OCI-LY3 (cell line): ENCODE measurements at regions not wholly inside any gene's neighbourhood (a gene's known extent, or its start where the extent isn't known, plus 50 kb on each side); places are given as distances from the start of the nearest gene placed in this dataset.

Experiments used
- H2AFZ ChIP-seq: fragments of 200-600, 300-600 bp; shearing (Covaris generic); 2 replicates; pipeline ENCODE4 v1.6.0; 2014; ENCODE audit warnings: antibody characterized with exemption, low read depth, low read length
- H3K27ac ChIP-seq: fragments of 200-600, 300-600 bp; sonication (generic); 2 replicates; pipeline ENCODE4 v1.5.1; 2014; ENCODE audit warnings: mild to moderate bottlenecking, low read length, moderate library complexity, mixed read lengths
- H3K27me3 ChIP-seq: fragments of 200-600, 300-600 bp; sonication (generic); 2 replicates; pipeline ENCODE4 v1.6.1; 2014; ENCODE audit warnings: low read depth, low read length, mixed read lengths
- H3K36me3 ChIP-seq: fragments of 200-600, 300-600 bp; sonication (generic); replicated peaks from 2 replicates; pipeline ENCODE3; 2014; ENCODE audit warnings: low read depth, low read length, mixed read lengths
- H3K4me1 ChIP-seq: fragments of 300-600, 200-600 bp; sonication (generic); 2 replicates; pipeline ENCODE4 v1.6.1; 2014; ENCODE audit warnings: low read length, mixed read lengths
- H3K4me2 ChIP-seq: fragments of 200-600, 300-600 bp; sonication (generic); 2 replicates; pipeline ENCODE4 v1.6.1; 2014; ENCODE audit warnings: low read length, mixed read lengths
- H3K4me3 ChIP-seq: fragments of 300-600, 200-600 bp; sonication (generic); 2 replicates; pipeline ENCODE4 v1.5.1; 2014; ENCODE audit warnings: antibody characterized with exemption, mild to moderate bottlenecking, low read length, moderate library complexity
- H3K79me2 ChIP-seq: fragments of 300-600, 200-600 bp; shearing (Covaris generic); 2 replicates; pipeline ENCODE4 v1.6.1; 2014; ENCODE audit warnings: mild to moderate bottlenecking, low read length, mixed read lengths
- H3K9ac ChIP-seq: fragments of 300-600, 200-600 bp; shearing (Covaris generic); 2 replicates; pipeline ENCODE4 v1.6.0; 2014; ENCODE audit warnings: mild to moderate bottlenecking, low read length, moderate library complexity
- H3K9me3 ChIP-seq: fragments of 200-600, 300-600 bp; shearing (Covaris generic); 2 replicates; pipeline ENCODE4 v1.6.1; 2014; ENCODE audit warnings: low read length, mixed read lengths; ENCODE audit not compliant: insufficient read depth
- H4K20me1 ChIP-seq: fragments of 200-600, 300-600 bp; sonication (generic); 2 replicates; pipeline ENCODE4 v1.6.1; 2016; ENCODE audit warnings: low read length, mixed read lengths; ENCODE audit not compliant: insufficient read depth
- CTCF ChIP-seq: fragments of 200-600, 300-600 bp; sonication (generic); IDR thresholded peaks from 2 replicates; pipeline ENCODE4 v1.5.1; 2014; ENCODE audit warnings: antibody characterized with exemption, low read length, low read depth
- EZH2phosphoT487 ChIP-seq: fragments of 200-600 bp; shearing (Covaris generic); IDR thresholded peaks from 2 replicates; pipeline ENCODE4 v1.6.1; 2018; ENCODE audit warnings: antibody characterized with exemption, mixed run types, low read depth

- TF ChIP-seq CTCF (no peak), EZH2phosphoT487 (no peak)
- no peak overlapping the region for H3K4me2 ChIP-seq
- no peaks in the 10 kb centered on the region for H3K36me3 ChIP-seq
- H3K4me3 ChIP-seq = no peak overlapping the region
- no peaks in the 10 kb centered on the region for H4K20me1 ChIP-seq
- H3K79me2 ChIP-seq = no peaks in the 10 kb centered on the region
- H3K9ac ChIP-seq = no peak overlapping the region
- H2AFZ ChIP-seq = no peak overlapping the region
- no peaks in the 10 kb centered on the region for H3K4me1 ChIP-seq
- H3K27me3 ChIP-seq = no peaks in the 10 kb centered on the region
- no peaks in the 10 kb centered on the region for H3K9me3 ChIP-seq
- H3K27ac ChIP-seq = no peak overlapping the region
Observed at GRCh38 chr2:120920454-120921148, 184.9 kb downstream of the GLI2 start.

GRCh38 chr2:120921457-120921856, 185.8 kb downstream of the GLI2 start:
- H3K27me3 ChIP-seq = no peaks in the 10 kb centered on the region
- H3K9me3 ChIP-seq = no peaks in the 10 kb centered on the region
- H3K4me1 ChIP-seq = no peaks in the 10 kb centered on the region
- TF ChIP-seq CTCF (no peak), EZH2phosphoT487 (no peak)
- H3K4me2 ChIP-seq = no peak overlapping the region
- H3K4me3 ChIP-seq = no peak overlapping the region
- no peak overlapping the region for H2AFZ ChIP-seq
- no peak overlapping the region for H3K9ac ChIP-seq
- no peaks in the 10 kb centered on the region for H3K36me3 ChIP-seq
- no peaks in the 10 kb centered on the region for H4K20me1 ChIP-seq
- no peaks in the 10 kb centered on the region for H3K79me2 ChIP-seq
- H3K27ac ChIP-seq = no peak overlapping the region

- Histone ChIP-seq H3K4me2 (no peak overlapping the region), H3K4me1 (no peaks in the 10 kb centered on the region), H3K27ac (no peak overlapping the region), H2AFZ (no peak overlapping the region), H3K79me2 (no peaks in the 10 kb centered on the region), H3K4me3 (no peak overlapping the region), H3K27me3 (no peaks in the 10 kb centered on the region), H3K9me3 (no peaks in the 10 kb centered on the region), H3K36me3 (no peaks in the 10 kb centered on the region), H4K20me1 (no peaks in the 10 kb centered on the region), H3K9ac (no peak overlapping the region)
- TF ChIP-seq CTCF (no peak), EZH2phosphoT487 (no peak)
Observed at GRCh38 chr2:120922571-120923332, 187.1 kb downstream of the GLI2 start.

GRCh38 chr2:120923426-120923825, 187.8 kb downstream of the GLI2 start:
- Histone ChIP-seq H3K4me2 (no peak overlapping the region), H3K27ac (no peak overlapping the region), H3K9me3 (no peaks in the 10 kb centered on the region), H3K4me1 (no peaks in the 10 kb centered on the region), H3K4me3 (no peak overlapping the region), H3K9ac (no peak overlapping the region), H3K36me3 (no peaks in the 10 kb centered on the region), H2AFZ (no peak overlapping the region), H3K27me3 (no peaks in the 10 kb centered on the region), H3K79me2 (no peaks in the 10 kb centered on the region), H4K20me1 (no peaks in the 10 kb centered on the region)
- TF ChIP-seq CTCF (no peak), EZH2phosphoT487 (no peak)
